GM19324 (cell line): ENCODE measurements at regions not wholly inside any gene's neighbourhood (a gene's known extent, or its start where the extent isn't known, plus 50 kb on each side); places are given as distances from the start of the nearest gene placed in this dataset.
"Not testable (repeated sequence)": the region's sequence is repeated elsewhere in the genome, so short reads cannot be mapped to it uniquely, and the experiment has no call there.

Source experiments
- ATAC-seq: cut with Tn5 transposase; IDR thresholded peaks from one replicate; pipeline ENCODE4 v1.9.1; 2021; ENCODE audit warnings: mild to moderate bottlenecking, moderate library complexity; ENCODE audit not compliant: unreplicated experiment, low FRiP score

DNA sequence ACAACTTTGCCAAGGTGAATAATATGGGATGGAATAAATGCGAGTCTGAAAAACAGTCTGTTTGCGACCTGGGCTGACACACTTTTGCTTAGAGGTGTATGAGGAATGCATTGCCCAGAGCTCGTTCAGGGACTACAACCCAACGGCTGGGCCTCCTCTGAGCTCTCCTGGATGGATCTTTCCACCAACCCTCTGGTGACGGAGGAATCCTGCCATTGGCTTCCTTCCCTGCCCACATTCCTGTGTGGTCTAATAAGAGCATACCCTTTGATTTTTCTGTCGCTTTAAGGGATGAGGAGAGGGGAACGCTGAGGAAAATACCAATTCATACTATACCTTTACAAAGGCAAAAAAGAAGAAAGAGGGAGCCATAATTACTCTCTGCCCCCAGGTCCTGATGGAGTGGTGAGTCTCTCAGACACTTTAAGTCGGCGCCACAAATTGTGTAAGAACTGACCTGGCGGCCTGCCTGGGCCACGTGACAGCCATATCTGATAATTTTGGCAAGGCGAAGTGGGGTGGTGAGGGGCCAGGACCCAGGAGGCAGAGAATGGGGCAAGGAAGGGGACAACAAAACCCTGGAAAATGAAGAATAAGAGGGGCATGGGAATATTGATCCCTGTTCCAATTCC, 265.2 kb upstream of the MSX2 start:
- ATAC-seq = no peak

DNA sequence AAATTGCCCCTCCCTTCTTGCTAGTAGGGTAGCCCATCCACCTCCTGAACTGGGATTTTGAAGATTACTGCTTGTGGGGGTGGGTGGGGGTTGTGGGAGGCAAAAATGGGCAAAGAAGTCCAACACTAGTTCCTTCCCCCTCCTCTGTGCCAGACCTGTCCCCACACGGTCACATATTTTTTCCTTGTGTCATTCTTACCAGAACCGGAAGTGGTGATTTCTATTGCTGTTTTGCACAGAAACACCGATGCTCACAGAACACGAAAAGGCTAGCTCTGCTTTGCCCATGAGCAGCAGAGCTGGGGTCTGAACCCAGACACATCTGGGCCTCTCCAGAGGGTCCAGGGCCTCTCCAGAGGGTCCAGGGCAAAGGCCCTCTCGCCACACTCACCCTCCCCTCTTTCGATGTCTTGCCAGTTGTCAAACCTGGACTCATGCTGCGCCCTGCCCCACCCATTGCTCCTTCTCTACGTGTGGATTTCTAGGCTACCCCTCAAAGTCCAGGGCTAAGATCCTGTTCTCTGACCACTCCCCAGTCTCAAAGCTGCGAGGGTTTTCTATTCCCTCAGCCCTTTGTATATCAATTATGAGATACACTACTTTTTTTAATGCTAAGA, 264.4 kb upstream of the MSX2 start:
- ATAC-seq = no peak

- ATAC-seq = no peak
Observed at GRCh38 chr5:174462129-174462528, 262.3 kb upstream of the MSX2 start.

DNA sequence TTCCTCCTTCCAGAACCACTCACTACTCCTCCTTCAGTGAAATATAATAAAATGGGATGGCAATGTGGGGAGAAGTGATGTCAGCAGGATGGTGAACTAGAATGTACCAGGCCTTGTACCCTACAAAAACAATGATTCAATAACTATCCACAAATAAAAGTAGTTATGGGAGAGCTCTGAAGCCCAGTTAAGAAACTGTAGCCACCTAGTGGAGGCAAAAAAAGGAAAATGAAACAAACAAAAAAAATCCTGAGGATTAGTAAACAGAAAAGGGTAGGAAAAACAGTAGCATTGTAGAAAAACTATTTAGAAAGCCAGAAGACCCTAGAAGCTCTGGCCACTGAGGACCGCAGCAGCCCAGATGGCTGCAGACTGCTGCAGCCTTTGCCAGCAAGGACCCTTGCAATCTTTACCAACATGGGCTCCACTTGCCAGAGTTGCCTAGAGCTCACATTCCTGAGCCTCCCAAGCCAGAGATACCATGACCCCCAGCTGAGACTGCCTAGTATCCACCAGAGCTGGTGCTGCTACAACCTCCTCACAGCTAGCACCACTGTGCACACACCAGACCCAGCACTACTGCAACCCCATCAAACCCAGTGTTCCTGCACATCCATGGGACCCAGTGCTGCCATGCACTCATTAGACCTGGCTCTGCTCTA, 259.7 kb upstream of the MSX2 start:
- ATAC-seq = no peak

DNA sequence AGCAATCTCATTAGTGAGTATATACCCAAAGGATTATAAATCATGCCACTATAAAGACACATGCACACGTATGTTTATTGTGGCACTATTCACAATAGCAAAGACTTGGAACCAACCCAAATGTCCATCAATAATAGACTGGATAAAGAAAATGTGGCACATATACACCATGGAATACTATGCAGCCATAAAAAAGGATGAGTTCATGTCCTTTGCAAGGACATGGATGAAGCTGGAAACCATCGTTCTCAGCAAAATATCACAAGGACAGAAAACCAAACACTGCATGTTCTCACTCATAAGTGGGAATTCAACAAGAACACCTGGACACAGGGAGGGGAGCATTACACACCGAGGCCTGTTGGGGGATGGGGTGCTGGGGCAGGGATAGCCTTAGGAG, 252.9 kb upstream of the MSX2 start:
- ATAC-seq = not testable (repeated sequence)

DNA sequence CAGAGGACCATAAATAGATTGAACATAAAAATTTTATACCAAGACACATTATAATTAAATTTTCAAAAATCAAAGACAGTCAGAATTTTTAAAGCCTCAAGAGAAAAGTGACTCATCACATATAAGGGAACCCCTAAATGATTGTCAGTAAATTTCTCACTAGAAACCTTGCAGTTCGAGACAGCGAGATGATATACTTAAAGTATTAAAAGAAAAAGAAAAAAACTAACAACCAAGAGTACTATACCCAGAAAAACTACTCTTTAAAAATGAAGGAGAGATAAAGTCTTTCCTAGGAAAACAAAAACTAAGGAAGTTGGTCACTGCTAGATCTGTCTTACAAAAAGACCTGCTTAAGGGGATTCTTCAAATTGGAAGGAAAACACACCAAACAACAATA, 251.4 kb upstream of the MSX2 start:
- no peak for ATAC-seq

DNA sequence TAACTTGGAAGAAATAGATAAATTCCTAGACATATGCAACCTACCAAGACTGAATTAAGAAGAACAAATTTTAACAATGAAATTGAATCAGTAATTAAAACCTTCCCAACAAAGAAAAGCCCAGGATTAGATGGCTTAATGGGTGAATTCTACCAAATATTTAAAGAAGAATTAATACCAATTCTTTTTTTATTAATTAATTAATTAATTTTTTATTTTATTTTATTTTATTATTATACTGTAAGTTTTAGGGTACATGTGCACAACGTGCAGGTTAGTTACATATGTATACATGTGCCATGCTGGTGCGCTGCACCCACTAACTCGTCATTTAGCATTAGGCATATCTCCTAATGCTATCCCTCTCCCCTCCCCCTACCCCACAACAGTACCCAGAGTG, 248.4 kb upstream of the MSX2 start:
- not testable (repeated sequence) for ATAC-seq

DNA sequence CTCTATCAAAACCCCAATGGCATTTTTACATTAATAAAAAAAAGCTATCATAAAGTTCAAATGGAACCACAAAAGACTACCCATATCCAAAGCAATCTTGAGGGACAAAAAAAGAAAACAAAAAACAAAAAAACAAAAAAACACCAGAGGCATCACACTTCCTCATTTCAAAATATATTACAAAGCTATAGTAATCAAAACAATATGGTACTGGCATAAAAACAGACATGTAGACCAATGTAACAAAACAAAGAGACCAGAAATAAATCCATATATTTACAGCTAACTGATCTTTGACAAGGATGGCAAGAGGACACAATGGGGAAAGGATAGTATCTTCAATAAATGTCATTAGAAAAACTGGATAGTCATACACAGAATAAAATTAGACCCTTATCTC, 245.1 kb upstream of the MSX2 start:
- ATAC-seq = no peak

DNA sequence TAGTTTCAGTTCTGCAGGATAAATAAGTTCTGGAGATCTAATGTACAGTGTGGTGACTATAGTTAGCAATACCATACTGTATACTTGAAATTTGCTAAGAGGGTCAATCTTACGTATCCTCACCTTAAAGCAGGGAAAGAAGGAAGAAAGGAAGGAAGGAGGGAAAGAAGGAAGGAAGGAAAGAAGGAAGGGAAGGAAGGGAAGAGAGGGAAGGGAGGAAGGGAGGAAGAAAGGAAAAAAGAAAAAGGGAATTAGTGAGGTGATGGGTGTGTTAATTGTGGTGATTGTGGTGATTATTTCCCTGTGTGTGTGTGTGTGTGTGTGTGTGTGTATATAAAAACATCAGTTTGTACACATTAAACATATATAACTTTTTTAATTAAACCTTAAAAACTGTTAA, 242.6 kb upstream of the MSX2 start:
- ATAC-seq = no peak

DNA sequence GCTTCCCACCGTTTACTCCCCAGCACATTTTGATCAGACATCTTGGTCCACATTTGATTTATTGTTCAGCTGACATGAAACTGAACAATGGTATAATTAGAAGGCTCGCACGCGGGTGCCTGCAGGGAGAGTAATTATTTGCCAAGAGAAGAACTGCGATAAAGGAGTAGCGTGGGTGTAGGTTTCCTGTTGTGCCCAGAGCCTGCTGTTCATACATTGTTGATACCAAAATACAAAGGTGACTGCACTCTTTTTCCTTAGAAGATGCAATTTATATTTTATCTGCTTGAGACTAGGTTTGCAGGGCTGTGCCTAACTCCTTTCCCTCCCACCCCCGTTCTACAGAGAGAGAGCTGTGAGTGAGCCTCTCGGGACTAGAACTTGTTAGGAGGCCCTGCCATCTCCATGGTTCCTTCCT, 241.8 kb upstream of the MSX2 start:
- ATAC-seq = no peak

- no peak for ATAC-seq
Observed at GRCh38 chr5:174483411-174483810, 241.0 kb upstream of the MSX2 start.

GRCh38 chr5:174489215-174489614, 235.2 kb upstream of the MSX2 start:
- ATAC-seq = no peak

DNA sequence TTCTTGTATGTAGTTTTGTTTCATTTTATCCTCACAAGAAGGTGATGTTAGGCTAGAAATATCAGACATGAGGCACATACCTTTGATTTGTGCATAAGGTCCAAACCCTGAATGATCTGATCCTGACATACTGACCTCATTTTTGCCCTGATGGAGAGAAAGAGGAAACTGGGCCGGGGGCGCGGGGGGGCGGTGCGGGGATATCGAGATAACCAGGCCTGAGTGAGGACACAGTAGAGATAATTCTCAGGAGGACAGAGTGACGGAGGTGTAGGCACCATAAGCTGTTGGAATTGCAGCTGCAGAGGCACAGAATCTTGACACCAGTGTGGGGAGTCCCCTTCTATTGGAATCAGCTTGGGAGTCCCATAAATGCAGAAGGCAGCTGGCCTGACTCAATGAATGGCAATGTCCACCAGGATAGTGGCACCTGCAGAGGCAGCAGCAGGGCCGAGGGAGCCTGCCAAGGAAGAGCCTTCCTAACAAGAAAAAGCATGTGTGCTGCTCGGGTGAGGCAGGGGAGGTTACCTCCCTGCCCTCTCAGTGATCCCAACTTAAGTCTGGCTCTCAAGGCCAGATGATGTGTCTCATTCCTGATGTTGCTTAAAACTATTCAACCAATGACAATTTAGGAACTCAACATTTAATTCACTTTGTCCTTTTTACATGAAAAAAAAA, 234.3 kb upstream of the MSX2 start:
- ATAC-seq = no peak

DNA sequence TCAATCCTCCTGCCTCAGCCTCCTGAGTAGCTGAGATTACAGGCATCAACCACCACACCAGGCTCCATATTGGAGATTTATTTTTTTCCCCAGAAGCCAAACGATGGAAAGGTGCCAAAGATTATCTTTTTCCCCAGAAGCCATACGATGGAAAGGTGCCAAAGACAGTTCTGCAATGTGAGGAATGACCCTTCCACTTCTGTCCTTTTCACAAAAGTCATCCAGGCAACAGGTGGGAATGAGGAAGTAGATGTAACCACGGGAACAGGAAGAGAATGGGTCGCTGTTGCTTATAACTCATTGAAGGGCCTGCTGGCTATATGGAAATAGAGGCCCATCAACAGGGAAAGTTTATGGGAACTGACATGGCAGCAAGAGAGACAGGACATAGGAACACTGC, 233.7 kb upstream of the MSX2 start:
- ATAC-seq = no peak

- no peak for ATAC-seq
Observed at GRCh38 chr5:174491265-174491664, 233.1 kb upstream of the MSX2 start.

DNA sequence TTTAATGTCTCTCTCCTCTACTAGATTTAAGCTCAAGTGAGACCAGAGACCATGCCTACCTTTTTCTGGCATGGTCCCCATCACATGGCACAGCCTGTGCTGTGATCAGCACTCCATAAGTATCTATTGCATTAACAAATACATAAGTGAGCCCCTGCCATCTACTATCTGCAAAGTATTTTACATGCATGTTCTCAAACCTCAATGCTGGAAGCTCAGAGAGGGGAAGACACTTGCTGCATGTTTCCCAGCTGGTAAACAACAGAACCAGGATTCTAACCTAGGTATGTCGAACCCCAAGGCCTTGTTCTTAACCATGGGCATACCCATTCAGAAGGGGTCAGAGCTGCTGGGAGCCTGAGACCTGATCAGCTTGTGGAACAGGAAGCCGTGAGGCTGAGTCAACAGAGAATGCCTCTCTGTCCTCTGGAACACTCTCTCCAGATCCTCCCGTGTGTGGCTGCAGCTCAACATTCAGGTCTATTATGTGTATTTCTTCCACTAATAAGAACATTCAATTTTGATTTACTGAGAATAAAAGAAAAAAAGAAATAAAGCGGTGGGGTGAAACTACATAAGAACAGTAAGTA, 232.5 kb upstream of the MSX2 start:
- ATAC-seq = no peak

DNA sequence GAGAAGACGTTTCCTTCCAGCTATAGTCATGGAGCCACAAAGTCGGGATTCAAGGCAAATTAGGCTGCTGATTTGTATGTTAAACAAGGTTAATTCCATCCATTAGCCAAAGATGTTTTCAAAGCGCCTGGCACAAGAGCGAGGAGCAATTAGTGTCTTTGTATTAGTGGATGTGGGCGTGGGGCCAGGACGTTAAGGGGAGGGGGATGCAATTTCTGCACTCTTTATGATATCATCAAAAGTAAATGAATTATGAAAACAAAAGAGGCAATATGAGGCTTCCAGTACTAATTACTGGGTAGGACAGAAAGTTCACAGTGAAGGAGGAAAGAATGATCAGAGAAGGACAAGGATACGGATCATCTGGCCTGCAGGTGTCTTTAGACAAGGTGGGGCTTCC, 230.9 kb upstream of the MSX2 start:
- ATAC-seq = no peak

DNA sequence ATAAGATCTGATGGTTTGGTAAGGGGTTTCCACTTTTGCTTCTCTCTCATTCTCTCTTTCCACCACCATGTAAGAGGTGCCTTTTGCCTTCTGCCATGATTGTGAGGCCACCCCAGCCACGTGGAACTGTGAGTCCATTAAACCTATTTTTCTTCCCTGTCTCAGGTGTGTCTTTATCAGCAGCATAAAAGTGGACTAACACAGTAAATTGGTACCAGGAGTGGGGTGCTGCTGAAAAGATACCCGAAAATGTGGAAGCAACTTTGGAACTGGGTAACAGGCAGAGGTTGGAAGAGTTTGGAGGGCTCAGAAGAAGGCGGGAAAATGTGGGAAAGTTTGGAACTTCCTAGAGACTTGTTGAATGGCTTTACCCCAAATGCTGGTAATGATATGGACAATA, 226.4 kb upstream of the MSX2 start:
- ATAC-seq = not testable (repeated sequence)

- not testable (repeated sequence) for ATAC-seq
Observed at GRCh38 chr5:174498575-174498974, 225.8 kb upstream of the MSX2 start.

DNA sequence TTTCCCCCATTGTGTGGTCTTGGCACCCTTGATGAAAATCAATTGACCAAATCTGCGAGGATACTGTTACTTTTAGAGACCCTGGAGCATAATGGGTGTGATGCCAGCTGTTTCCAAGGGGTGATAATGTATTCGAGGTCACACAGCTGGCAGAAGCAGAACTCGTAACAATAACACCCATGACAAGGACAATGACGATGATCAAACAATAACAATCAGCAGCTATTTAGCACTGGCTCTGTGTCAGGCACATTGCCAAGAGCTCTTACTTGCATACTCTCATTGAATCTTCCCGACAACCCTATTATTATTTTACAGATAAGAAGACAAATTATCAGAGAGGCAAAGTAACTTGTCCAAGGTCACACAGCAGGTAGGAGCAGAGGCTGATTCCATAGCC, 223.7 kb upstream of the MSX2 start:
- no peak for ATAC-seq

DNA sequence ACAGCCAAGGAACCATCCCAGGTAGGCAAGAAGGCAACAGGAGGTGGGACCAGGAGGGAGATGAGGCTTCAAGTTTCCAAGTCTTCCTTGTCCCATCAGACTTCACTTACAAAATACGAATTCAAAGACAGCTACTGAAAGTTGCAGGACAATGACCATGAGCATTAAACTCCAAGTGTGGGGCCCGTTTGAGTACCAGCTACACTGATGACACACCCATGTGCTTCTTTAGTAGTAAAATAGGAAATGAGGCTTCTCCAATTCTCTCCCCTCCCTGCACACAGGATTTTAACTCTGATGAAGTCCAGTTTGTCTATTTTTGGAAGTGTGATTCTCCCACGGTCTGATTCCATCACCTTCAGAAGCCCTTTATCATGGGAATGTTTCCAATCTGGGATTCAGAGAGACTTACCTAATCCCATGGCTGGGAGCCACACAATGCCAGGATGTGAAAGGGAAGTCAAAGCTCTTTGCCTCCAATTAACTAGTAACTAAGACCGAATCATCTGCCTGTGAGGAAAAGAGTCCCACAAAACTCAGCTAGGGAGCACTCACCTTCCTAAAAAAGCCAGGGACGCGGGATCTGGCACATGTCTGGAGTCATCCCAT, 222.8 kb upstream of the MSX2 start:
- no peak for ATAC-seq
